Skin of body (tissue), 1 donor: ENCODE measurements at regions not wholly inside any gene's neighbourhood (a gene's known extent, or its start where the extent isn't known, plus 50 kb on each side); places are given as distances from the start of the nearest gene placed in this dataset.
"Not testable (repeated sequence)": the region's sequence is repeated elsewhere in the genome, so short reads cannot be mapped to it uniquely, and the experiment has no call there.

Source experiments
- DNase-seq: peaks from one replicate; lab custom pipeline; 2025; lab: John Stamatoyannopoulos, UW

DNA sequence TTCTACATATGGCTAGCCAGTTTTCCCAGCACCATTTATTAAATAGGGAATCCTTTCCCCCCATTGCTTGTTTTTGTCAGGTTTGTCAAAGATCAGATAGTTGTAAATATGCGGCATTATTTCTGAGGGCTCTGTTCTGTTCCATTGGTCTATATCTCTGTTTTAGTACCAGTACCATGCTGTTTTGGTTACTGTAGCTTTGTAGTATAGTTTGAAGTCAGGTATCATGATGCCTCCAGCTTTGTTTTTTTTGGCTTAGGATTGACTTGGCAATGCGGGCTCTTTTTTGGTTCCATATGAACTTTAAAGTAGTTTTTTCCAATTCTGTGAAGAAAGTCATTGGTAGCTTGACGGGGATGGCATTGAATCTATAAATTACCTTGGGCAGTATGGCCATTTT lies 60.0 kb upstream of the GPC3 start:
- DNase-seq: not testable (repeated sequence)

DNA sequence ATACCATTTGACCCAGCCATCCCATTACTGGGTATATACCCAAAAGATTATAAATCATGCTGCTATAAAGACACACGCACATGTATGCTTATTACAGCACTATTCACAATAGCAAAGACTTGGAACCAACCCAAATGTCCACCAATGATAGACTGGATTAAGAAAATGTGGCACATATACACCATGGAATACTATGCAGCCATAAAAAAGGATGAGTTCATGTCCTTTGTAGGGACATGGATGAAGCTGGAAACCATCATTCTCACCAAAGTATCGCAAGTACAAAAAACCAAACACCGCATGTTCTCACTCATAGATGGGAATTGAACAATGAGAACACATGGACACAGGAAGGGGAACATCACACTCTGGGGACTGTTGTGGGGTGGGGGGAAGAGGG lies 81.7 kb upstream of the GPC3 start:
- DNase-seq: not testable (repeated sequence)

GRCh38 chrX:134071899-134072298 lies 86.5 kb upstream of the GPC3 start:
- not testable (repeated sequence) for DNase-seq

DNA sequence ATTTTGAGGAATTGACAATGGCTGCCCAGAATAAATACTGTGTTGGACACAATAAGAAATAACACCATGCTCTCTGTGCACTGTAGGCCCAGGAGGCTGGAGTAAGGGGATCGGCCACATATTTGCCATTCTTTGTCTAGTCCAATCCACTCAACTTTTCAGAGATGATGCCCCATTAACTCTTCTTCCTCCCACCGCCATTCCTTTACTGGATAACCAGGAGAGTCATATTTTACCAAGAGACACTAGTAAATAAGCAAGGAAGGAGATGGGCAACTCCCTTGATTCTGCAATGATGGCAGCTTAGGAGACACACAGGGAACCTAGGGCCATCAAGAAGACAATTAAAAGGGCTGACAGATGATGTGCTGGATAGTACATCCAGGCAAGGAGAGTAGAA lies 87.9 kb upstream of the GPC3 start:
- no peak for DNase-seq

- DNase-seq: no peak
Measured at GRCh38 chrX:134074151-134074550, 88.8 kb upstream of the GPC3 start.

- no peak for DNase-seq
Measured at GRCh38 chrX:134075894-134076718, 90.7 kb upstream of the GPC3 start.

- DNase-seq: no peak
Measured at GRCh38 chrX:134095366-134095765, 110.0 kb upstream of the GPC3 start.

DNA sequence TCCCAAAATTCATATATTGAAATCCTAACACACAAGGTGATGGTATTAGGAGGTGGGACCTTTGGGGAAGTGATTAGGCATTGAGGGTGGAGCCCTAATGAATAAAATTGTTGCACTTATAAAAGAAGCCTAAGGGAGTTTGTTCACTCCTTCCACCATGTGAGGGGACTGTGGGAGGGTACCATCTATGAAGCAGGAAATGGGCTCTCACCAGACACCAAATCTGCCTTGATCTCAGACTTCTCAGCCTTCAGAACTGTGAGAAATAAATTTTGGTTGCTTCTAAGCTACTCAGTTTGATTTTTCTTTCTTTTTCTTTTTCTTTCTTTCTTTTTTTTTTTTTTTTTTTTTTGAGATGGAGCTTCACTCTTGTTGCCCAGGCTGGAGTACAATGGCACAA lies 116.2 kb upstream of the GPC3 start:
- no peak for DNase-seq

GRCh38 chrX:134115270-134115669 lies 121.7 kb upstream of the CCDC160 start:
- DNase-seq: no peak

DNA sequence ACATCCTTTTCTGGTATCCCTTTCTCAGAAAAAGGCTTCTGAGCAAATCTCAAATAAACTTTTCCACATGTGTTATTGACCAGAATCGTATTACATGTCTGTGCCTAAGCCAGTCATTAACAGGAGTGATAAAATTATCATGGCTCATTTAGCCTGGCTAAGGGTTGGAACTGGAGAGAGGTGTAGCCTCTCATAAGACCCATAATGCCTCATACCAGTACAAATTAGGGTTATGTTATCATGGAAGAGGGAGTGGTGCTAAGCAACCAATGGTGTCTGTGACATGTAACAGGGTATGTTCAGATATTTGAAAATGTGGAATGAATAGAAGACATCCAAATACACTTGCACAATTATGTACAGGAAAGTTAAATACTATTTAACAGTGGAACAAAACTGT lies 99.6 kb upstream of the CCDC160 start:
- DNase-seq: no peak

- no peak for DNase-seq
Measured at GRCh38 chrX:134139090-134139489, 97.9 kb upstream of the CCDC160 start.

- DNase-seq: no peak
Measured at GRCh38 chrX:134144231-134144630, 92.8 kb upstream of the CCDC160 start.

DNA sequence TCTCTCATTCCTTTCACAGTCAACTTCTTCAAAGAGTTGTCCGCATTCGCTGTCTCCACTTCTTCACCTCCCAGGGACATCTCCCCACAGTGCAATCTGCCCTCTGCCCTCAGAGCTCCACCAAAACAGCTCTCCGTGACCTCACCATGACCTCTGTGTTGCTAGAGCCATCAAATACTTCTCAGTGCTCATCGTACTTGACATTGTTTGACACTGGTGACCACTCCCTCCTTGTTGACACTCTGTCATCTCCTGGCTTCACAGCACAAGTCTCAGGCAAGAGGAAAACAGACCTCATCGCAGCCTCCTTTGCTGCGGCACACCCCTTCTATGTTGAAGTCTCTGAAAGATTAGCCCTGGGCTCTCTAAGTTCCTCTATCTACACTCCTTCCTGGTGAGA lies 90.5 kb upstream of the CCDC160 start:
- no peak for DNase-seq

DNA sequence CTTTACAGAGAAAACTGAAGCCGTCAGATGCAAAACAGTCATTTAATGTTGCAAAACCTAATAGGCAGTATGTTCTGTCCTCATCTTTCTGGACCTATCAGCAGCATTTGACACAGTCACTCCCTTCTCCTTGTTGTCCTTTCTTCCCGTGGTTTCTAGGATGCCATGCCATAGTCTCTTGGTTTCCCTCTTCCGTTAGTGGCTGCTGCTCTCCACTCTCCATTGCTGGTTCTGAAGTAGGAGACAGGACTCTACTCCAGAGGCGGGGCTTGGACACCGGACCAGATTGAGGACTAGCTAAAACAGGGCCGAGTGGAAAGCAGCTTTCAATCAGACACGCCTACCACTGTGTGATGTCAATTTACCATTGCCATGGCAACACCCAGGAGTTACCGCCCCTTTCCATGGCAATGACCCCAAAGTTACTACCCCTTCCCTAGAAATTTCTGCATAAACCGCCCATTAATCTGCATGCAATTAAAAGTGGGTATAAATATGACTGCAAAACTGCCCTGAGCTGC lies 88.8 kb upstream of the CCDC160 start:
- no peak for DNase-seq

DNA sequence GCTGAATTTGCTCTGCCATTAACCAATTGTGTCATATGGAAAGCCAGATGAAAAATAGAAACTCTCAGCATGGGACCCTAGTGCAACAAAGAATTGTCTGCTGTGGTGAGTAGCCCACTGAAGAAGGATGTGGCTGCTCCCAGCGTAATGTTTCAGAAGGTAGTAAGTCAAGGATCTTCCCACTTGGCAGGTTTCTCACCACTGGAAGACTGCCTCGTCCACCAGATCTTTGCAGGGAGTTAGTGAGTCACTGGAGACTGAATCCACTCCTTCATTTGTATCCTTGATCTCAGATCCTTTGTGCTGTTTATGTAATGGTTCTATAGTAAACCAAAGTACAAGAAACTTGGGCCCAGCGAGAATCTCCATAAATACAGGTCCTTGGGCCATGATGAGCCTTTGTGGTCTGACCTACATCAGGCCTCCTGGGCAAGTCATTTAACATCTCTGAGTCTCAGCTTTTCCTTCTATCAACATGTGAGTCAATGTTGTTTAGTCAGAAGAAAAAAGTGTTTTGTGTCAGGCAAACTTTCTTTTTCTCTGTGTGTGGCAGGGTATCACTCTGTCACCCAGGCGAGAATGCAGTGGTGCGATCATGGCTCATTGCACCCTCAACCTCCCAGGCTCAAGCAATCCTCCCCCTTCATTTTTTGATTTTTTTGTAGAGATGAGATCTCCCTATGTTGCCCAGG lies 78.0 kb upstream of the CCDC160 start:
- no peak for DNase-seq

- no peak for DNase-seq
Measured at GRCh38 chrX:134161162-134161561, 75.8 kb upstream of the CCDC160 start.

DNA sequence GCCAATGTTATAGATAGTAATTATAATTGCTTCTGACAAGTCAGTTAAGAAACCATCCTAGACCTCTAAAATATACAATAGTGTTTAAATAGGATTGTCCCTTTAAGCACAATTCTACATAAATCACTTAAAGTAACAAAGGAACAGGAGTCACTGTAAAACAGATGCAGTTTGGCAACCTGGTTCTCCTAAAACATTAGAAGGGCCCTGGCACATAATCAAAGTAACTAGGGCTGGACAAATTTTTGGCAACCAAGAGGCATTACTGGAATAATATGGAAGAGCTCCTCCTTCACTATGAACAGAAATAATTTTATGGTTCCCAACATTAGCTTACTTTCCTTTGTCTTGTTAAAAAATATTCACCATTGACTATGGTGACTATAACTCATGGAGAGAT lies 75.0 kb upstream of the CCDC160 start:
- DNase-seq: no peak

GRCh38 chrX:134163836-134164235 lies 73.1 kb upstream of the CCDC160 start:
- DNase-seq: no peak

- no peak for DNase-seq
Measured at GRCh38 chrX:134167591-134168203, 69.3 kb upstream of the CCDC160 start.

DNA sequence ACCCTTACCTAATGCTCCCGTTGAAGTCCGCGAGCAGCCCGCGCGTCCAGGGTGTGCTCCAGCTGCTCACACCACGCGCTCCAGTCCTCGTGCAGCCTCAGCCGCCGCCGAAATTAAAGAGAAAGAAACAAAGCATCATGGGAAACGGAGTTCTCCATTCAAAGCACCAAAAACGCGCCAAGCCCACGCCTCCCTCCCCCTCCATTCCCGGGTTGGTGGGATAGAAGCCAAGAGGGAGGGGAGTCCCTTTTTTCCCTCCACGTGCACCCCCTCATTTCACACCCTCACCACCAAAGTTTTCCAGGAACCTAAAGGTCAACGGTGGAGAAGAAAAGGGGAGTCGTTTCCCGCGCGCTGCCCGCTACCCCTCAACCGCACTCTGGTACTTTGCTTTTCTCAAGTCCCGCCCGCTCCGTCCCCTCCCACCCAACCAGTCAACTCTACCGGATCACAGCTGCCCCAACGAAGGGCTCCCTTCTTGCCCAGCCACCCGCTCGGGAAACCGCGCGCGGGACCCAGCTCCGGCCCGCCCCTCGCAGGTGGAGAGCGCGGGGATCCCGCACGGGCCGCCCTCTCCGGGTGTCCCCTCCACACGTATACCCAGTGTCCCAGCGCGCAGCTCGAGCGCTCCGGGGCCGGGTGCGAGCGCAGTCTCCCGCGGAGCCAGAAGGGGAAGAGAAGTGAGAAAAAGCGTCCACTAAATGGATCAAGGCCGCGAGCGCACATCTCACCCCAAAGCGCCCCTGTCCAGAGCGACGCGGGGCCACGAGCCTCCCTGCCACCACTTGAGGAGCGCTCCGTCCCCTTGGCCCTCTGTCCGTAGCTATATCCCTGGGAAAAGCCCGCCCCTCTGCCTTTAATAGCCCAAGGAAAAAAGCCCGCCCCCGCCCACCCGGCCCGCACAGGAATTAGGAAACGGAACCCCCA lies 65.1 kb upstream of the CCDC160 start:
- DNase-seq: peak; percentile 5

DNA sequence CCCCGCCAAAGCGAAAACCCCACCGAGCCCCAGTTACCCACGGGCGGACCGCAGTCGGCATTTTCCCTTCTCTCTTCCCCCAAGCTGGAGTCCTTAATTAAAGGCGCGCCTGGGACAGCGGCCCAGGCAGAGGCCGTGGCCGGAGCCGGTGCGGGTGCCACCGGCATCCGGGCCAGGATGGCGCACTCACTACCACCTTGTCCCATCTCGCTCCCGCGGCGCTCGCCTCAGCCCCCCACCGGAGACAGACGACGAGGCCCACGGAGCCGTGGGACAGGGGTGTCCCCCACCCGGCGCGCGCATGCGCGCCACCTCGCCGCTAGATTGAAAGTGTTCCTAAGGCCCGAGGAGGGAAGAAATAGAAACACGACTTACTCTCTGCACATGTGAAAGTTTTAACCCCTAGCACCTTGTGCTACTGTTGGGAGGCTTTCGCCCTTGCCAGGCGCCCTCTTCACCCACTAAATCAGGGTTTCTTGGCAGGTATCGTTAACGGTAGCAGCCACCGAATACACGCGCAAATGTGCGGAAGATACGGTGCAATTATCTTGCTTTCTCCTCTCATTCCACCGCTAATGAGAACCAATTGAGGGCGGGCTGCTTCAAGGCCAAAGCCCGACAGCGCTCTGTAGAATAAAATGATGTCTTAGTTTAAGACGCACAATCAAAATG lies 64.3 kb upstream of the CCDC160 start:
- DNase-seq: peak; percentile 18
